ENCODE measurements at regions not wholly inside any gene's neighbourhood (a gene's known extent, or its start where the extent isn't known, plus 50 kb on each side); places are given as distances from the start of the nearest gene placed in this dataset.

DNA sequence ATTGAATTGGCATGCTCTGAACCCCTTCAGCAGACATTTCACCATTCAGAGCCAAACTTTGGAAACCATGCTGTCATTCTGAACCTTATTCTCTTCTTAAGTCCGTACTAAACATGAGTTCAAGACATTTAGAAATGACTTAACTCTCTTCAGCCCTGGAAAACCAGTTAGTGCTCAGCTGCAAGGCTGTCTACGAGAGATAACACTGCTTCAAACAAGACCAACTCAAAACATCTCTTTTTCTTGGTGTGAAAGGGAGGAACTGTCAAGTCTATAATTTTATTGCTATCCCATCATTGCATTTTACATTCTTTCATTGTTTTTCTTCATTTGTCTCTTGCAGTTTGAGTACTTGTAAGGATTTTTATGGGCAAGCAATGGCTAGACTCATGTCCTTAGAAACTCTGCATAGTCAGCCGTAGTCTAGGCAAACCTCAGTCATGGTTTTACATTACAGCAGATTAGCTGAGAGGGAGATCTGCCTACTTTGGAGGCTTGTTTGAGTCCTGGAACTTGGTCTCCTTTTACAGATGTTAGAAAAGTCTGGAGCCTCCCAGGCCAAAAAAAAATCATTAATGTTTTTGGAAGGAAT is 120.6 kb upstream of the JADE1 start:
- Mint-ChIP-seq H3K4me3 (no peak overlapping the region), H3K4me1 (peaks cover 10% of the 10 kb centered on the region), H3K27ac (no peak overlapping the region), H3K9me3 (peaks cover 24% of the 10 kb centered on the region), H3K36me3 (no peaks in the 10 kb centered on the region), H3K27me3 (ENCODE audit: low read depth) (no peaks in the 10 kb centered on the region)
- no peak for DNase-seq (ENCODE audit: low spot score in 2 of 2, unreplicated experiment in 2 of 2)
- TF ChIP-seq, protein P1, sequence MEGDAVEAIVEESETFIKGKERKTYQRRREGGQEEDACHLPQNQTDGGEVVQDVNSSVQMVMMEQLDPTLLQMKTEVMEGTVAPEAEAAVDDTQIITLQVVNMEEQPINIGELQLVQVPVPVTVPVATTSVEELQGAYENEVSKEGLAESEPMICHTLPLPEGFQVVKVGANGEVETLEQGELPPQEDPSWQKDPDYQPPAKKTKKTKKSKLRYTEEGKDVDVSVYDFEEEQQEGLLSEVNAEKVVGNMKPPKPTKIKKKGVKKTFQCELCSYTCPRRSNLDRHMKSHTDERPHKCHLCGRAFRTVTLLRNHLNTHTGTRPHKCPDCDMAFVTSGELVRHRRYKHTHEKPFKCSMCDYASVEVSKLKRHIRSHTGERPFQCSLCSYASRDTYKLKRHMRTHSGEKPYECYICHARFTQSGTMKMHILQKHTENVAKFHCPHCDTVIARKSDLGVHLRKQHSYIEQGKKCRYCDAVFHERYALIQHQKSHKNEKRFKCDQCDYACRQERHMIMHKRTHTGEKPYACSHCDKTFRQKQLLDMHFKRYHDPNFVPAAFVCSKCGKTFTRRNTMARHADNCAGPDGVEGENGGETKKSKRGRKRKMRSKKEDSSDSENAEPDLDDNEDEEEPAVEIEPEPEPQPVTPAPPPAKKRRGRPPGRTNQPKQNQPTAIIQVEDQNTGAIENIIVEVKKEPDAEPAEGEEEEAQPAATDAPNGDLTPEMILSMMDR (IDR thresholded peaks at IDR 0.05; ENCODE audit: unreplicated experiment) = no peak

DNA sequence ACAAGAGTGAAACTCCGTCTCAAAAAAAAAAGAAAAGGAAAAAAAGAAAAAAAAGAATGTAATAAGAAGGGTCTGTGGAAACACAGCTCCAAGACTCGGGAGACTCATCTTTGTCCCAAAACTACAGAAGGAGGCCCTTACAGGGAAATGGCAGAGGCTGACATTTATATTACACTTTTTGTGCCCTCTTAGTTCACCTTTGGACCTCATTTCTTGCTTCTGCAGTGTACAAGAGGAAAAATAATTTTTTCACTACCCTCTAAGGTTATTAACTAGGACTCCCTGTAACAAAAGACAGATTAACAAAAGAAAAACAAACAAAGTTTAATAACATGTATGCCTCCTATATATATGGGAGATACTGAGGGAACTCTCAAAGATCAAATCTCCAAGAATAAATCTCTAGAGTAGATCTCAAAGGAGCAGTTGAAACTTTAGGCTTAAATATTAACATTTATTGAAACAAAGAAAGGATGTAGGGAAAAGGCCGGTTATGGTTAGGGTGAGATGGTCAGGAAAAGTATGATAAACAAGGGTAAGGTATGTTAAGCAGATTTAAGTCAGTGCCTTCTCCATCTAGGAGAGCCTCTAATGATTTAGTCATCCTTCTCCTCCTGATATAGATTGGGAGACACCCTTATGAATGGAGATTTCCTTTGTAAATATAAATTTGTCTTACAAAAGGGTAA is 121.3 kb upstream of the JADE1 start:
- Mint-ChIP-seq H3K4me3 (no peak overlapping the region), H3K27me3 (ENCODE audit: low read depth) (no peaks in the 10 kb centered on the region), H3K9me3 (peaks cover 17% of the 10 kb centered on the region), H3K4me1 (peaks cover 15% of the 10 kb centered on the region), H3K36me3 (no peaks in the 10 kb centered on the region), H3K27ac (no peak overlapping the region)
- TF ChIP-seq, protein P1 (IDR thresholded peaks at IDR 0.05; ENCODE audit: unreplicated experiment) = no peak
- no peak for DNase-seq (ENCODE audit: low spot score in 2 of 2, unreplicated experiment in 2 of 2)

DNA sequence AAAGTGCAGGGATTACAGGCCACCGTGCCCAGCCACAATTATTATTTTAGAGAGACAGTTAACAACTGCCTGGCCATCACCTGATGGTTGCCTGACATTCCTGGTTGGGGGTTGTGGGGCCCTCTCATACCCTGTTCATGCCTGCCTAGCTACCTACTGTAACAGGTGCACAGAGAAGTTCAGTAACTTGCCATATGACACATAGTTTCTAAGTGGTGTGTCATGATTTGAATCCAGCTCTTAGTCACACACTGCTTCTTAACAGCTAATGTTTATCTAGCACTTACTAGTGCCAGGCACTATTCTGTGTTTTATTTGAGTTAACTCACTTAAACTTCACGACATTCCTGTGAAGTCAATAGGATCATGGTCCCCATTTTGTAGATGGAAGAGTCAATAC is 122.7 kb upstream of the JADE1 start:
- Mint-ChIP-seq H3K27ac (no peak overlapping the region), H3K4me1 (peaks cover 19% of the 10 kb centered on the region), H3K27me3 (ENCODE audit: low read depth) (no peaks in the 10 kb centered on the region), H3K4me3 (no peak overlapping the region), H3K36me3 (no peaks in the 10 kb centered on the region), H3K9me3 (peaks cover 13% of the 10 kb centered on the region)
- TF ChIP-seq, protein P1 (IDR thresholded peaks at IDR 0.05; ENCODE audit: unreplicated experiment) = no peak
- no peak for DNase-seq (ENCODE audit: low spot score in 2 of 2, unreplicated experiment in 2 of 2)

DNA sequence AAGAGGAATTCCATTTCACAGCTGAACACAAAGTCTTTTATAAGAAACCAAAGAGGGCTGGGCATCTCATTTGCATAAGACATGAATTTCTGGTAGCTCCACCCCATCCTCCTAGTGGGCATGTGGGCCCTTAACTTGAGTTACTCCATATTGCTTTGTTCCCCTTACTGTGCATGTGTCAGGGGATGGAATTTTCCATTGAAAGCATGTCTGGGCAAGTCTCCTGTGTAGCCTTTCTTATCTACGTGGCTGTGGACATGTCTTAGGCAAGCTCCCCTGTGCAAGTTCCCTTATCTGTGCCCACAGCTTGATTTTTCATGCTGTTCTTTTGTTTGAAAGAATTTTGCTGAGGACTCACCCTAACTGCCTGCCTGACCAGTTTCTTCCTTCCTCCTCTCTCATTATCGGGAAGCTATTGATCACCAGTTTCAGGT is 123.5 kb upstream of the JADE1 start:
- no peaks in the 10 kb centered on the region for H3K36me3 Mint-ChIP-seq
- H3K9me3 Mint-ChIP-seq = peaks cover 10% of the 10 kb centered on the region
- no peak overlapping the region for H3K27ac Mint-ChIP-seq
- no peaks in the 10 kb centered on the region for H3K27me3 Mint-ChIP-seq (ENCODE audit: low read depth)
- H3K4me3 Mint-ChIP-seq = no peak overlapping the region
- peaks cover 19% of the 10 kb centered on the region for H3K4me1 Mint-ChIP-seq
- TF ChIP-seq, protein P1 (IDR thresholded peaks at IDR 0.05; ENCODE audit: unreplicated experiment) = no peak
- no peak for DNase-seq (ENCODE audit: low spot score in 2 of 2, unreplicated experiment in 2 of 2)

DNA sequence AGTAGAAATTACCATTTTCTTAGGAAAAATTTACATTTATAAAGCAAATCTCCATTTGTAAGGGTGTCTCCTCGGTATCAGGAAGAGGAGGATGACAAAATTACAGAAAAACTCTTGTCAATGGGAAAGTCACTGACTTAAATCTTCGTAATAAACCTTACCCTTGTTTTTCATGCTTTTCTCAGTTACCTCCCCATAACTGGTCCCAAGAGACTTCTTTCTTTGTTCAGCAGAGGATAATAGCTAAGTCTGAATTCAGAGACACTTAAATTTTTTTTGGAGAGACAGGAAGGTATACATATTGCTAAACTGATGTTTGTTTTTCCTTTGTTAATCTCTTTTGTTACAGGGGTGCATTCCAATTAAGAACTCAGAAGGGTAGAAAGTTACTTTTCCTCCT is 125.5 kb upstream of the JADE1 start:
- no peaks in the 10 kb centered on the region for H3K36me3 Mint-ChIP-seq
- no peaks in the 10 kb centered on the region for H3K27me3 Mint-ChIP-seq (ENCODE audit: low read depth)
- H3K4me3 Mint-ChIP-seq = no peak overlapping the region
- peaks cover 16% of the 10 kb centered on the region for H3K4me1 Mint-ChIP-seq
- no peak for DNase-seq (ENCODE audit: low spot score in 2 of 2, unreplicated experiment in 2 of 2)
- H3K27ac Mint-ChIP-seq = no peak overlapping the region
- peaks cover 10% of the 10 kb centered on the region for H3K9me3 Mint-ChIP-seq
- TF ChIP-seq, protein P1 (IDR thresholded peaks at IDR 0.05; ENCODE audit: unreplicated experiment) = no peak

All from mesothelial cell of epicardium (in vitro differentiated cells).